PC-3 (cell line): ENCODE measurements at regions not wholly inside any gene's neighbourhood (a gene's known extent, or its start where the extent isn't known, plus 50 kb on each side); places are given as distances from the start of the nearest gene placed in this dataset.

Experiments
- ATAC-seq: fragments of 200-7000 bp; cut with Tn5 transposase; 2 replicates; pipeline ENCODE4 v1.9.1; 2020; ENCODE audit warnings: mild to moderate bottlenecking, moderate library complexity
- BruUV-seq: library from RNA; stranded (reverse); fragments of 400-500 nt; replicated peaks from 2 replicates; lab custom pipeline; 2021; lab: Mats Ljungman, UMichigan
- CTCF ChIA-PET: fragments of 300-600 bp; sonication (Branson Sonifier 250); formaldehyde crosslinking; loops from one replicate; lab custom pipeline; 2022; ENCODE audit warnings: antibody characterized with exemption; lab: Charles Lee
- POLR2A ChIA-PET: fragments of 300-600 bp; sonication (Branson Sonifier 250); formaldehyde crosslinking; loops from one replicate; lab custom pipeline; 2022; ENCODE audit warnings: antibody characterized with exemption; ENCODE audit not compliant: unreplicated experiment; lab: Charles Lee
- DNase-seq: peaks from one replicate; pipeline ENCODE4 v3.0.0-alpha.2; 2015
- H2AFZ ChIP-seq: fragments of 300-600 bp; sonication (generic); 2 replicates; pipeline ENCODE4 v1.6.0; 2016; ENCODE audit warnings: antibody characterized with exemption, low read length
- H3F3A ChIP-seq: fragments of 300-600 bp; sonication (generic); one replicate; pipeline ENCODE4 v1.6.0; 2017; ENCODE audit warnings: antibody characterized with exemption, low read length, control low read depth, mild to moderate bottlenecking; ENCODE audit not compliant: unreplicated experiment
- H3K27ac ChIP-seq: fragments of 300-600 bp; sonication (generic); 2 replicates; pipeline ENCODE4 v1.5.1; 2016; ENCODE audit warnings: mild to moderate bottlenecking, low read length
- H3K27me3 ChIP-seq: fragments of 300-600 bp; sonication (generic); 2 replicates; pipeline ENCODE4 v1.6.1; 2016; ENCODE audit warnings: low read length, mixed read lengths
- H3K36me3 ChIP-seq: fragments of 300-600 bp; sonication (generic); 2 replicates; pipeline ENCODE4 v1.6.1; 2016; ENCODE audit warnings: low read depth, mixed run types, low read length, mixed read lengths
- H3K4me1 ChIP-seq: fragments of 300-600 bp; sonication (generic); 2 replicates; pipeline ENCODE4 v1.5.1; 2016; ENCODE audit warnings: low read length; ENCODE audit not compliant: insufficient read depth
- H3K4me2 ChIP-seq: fragments of 300-600 bp; sonication (generic); 2 replicates; pipeline ENCODE4 v1.6.0; 2016; ENCODE audit warnings: low read length
- H3K4me3 ChIP-seq: fragments of 300-600 bp; sonication (generic); 2 replicates; pipeline ENCODE4 v1.5.1; 2016; ENCODE audit warnings: mild to moderate bottlenecking, low read length, mixed read lengths
- H3K79me2 ChIP-seq: fragments of 300-600 bp; sonication (generic); 2 replicates; pipeline ENCODE4 v1.6.1; 2017; ENCODE audit warnings: low read length, mixed read lengths
- H3K9ac ChIP-seq: fragments of 300-600 bp; sonication (generic); 2 replicates; pipeline ENCODE4 v1.6.0; 2016; ENCODE audit warnings: mild to moderate bottlenecking, low read length
- H3K9me2 ChIP-seq: fragments of 300-600 bp; sonication (generic); replicated peaks from 2 replicates; pipeline ENCODE4 v1.6.1; 2016; ENCODE audit warnings: mixed run types, low read length, mixed read lengths
- H3K9me3 ChIP-seq: fragments of 300-600 bp; sonication (generic); 2 replicates; pipeline ENCODE4 v1.6.1; 2016; ENCODE audit warnings: low read length, mixed read lengths
- H4K20me1 ChIP-seq: fragments of 300-600 bp; sonication (generic); 2 replicates; pipeline ENCODE4 v1.6.1; 2016; ENCODE audit warnings: low read length, mixed read lengths
- EZH2 ChIP-seq: fragments of 300-600 bp; sonication (generic); IDR thresholded peaks from one replicate; pipeline ENCODE4 v1.6.1; 2017; ENCODE audit warnings: antibody characterized with exemption, mild to moderate bottlenecking, low read length; ENCODE audit not compliant: unreplicated experiment
- EZH2phosphoT487 ChIP-seq: fragments of 300-600 bp; sonication (generic); IDR thresholded peaks from 2 replicates; pipeline ENCODE4 v1.6.1; 2018; ENCODE audit warnings: mild to moderate bottlenecking, antibody characterized with exemption, low read length, borderline replicate concordance
- intact Hi-C: fragments of 100-400 bp; cut with micrococcal nuclease; formaldehyde crosslinking; loops from 2 replicates; pipeline ENCODE4 v1.9.0; 2023
- TF ChIP-seq, protein P1 (sequence below): fragments of 300-600 bp; sonication (generic); conservative IDR thresholded peaks from 2 replicates; pipeline ENCODE4 v1.5.1; 2017; ENCODE audit warnings: antibody characterized with exemption, low read depth, mild to moderate bottlenecking, low read length

DNA sequence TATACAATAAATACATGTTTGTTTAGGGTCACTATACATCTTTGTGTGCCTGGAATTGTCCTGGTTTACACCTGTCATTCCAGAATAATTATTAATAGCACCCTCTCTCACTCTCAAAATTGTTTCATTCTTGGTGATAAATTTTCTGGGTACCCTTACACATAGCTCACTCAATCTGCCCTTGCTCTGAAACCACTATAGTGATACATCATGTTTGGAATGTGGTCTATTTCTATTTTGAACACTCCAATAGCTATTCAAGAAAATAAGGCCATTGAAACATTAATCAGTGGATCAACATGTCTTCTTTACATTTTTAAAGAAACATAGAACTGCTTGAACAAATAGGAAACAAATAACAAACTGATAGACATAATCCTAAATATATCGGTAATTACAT, 158.7 kb downstream of the ARRDC3 start:
- BruUV-seq = no TSS peak
- no peaks in the 10 kb centered on the region for H3K9me3 ChIP-seq
- CTCF ChIA-PET = no interaction called here

DNA sequence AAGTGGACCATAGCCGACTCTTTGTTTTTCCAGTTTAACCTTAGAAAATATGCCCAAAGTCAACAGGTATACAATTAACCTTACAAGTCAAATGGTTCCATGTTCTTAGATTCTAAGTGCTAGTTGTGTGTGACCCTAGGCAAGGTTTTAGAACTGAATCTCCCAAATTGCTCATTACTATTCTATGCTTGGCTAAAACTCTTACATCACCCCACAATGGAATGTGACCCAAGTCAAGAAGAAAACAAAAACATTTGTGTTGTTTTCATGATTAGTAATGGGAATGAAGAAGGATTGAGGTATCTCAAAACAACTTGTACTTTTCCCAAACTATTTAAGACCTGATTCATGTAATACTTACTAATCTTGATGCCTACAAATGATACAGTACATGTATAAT, 159.2 kb downstream of the ARRDC3 start:
- DNase-seq = no peak
- ATAC-seq = no peak
- peaks cover 5% of the 10 kb centered on the region for H3K4me1 ChIP-seq
- H3F3A ChIP-seq = no peaks in the 10 kb centered on the region
- H3K9me2 ChIP-seq = no peaks in the 10 kb centered on the region
- H4K20me1 ChIP-seq = no peaks in the 10 kb centered on the region
- H3K36me3 ChIP-seq = no peaks in the 10 kb centered on the region
- no peak overlapping the region for H2AFZ ChIP-seq
- H3K9me3 ChIP-seq = no peaks in the 10 kb centered on the region
- H3K79me2 ChIP-seq = no peaks in the 10 kb centered on the region
- TF ChIP-seq EZH2phosphoT487 (no peak), EZH2 (no peak)
- TF ChIP-seq, protein P1, sequence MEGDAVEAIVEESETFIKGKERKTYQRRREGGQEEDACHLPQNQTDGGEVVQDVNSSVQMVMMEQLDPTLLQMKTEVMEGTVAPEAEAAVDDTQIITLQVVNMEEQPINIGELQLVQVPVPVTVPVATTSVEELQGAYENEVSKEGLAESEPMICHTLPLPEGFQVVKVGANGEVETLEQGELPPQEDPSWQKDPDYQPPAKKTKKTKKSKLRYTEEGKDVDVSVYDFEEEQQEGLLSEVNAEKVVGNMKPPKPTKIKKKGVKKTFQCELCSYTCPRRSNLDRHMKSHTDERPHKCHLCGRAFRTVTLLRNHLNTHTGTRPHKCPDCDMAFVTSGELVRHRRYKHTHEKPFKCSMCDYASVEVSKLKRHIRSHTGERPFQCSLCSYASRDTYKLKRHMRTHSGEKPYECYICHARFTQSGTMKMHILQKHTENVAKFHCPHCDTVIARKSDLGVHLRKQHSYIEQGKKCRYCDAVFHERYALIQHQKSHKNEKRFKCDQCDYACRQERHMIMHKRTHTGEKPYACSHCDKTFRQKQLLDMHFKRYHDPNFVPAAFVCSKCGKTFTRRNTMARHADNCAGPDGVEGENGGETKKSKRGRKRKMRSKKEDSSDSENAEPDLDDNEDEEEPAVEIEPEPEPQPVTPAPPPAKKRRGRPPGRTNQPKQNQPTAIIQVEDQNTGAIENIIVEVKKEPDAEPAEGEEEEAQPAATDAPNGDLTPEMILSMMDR = no peak
- no peak overlapping the region for H3K27ac ChIP-seq
- BruUV-seq = no TSS peak
- CTCF ChIA-PET = no interaction called here
- H3K4me3 ChIP-seq = no peak overlapping the region
- no peak overlapping the region for H3K9ac ChIP-seq
- no peak overlapping the region for H3K4me2 ChIP-seq
- intact Hi-C loops = no loop called here
- no peaks in the 10 kb centered on the region for H3K27me3 ChIP-seq
- POLR2A ChIA-PET = no interaction called here

More for the DNA sequence above, 158.7 kb downstream of the ARRDC3 start:
- no peak for DNase-seq
- Histone ChIP-seq H3K9me2 (no peaks in the 10 kb centered on the region), H4K20me1 (no peaks in the 10 kb centered on the region), H2AFZ (no peak overlapping the region), H3F3A (no peaks in the 10 kb centered on the region), H3K9ac (no peak overlapping the region), H3K4me2 (no peak overlapping the region), H3K36me3 (no peaks in the 10 kb centered on the region), H3K79me2 (no peaks in the 10 kb centered on the region), H3K27me3 (no peaks in the 10 kb centered on the region), H3K27ac (no peak overlapping the region), H3K4me3 (no peak overlapping the region), H3K4me1 (no peaks in the 10 kb centered on the region; the same call in 1 of the 2 replicates)
- TF ChIP-seq, protein P1 = no peak
- TF ChIP-seq EZH2phosphoT487 = no peak
- intact Hi-C loops = no loop called here
- POLR2A ChIA-PET = no interaction called here
- ATAC-seq = no peak

DNA sequence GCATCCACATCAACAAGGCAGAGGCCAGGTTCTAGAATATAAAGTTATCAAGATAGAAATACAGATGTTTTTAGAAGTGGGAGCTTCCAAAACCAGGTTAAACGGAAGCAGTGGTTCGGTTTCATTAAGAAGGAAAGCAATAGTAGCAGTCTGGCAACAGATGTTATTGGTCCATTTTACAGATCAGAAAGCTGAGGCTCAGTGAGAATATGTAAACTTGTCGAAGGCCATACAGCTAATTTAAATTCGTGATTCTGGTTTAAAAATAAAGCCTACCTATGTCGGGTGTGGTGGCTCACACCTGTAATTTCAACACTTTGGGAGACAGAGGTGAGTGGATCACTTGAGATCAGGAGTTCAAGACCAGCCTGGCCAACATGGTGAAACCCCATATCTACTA, 160.6 kb downstream of the ARRDC3 start:
- no peak overlapping the region for H3K9ac ChIP-seq
- CTCF ChIA-PET = no interaction called here
- no peak overlapping the region for H3K4me2 ChIP-seq

More for the DNA sequence above, 160.6 kb downstream of the ARRDC3 start:
- intact Hi-C loops = no loop called here
- Histone ChIP-seq H3K9me3 (no peaks in the 10 kb centered on the region), H3K27ac (no peak overlapping the region), H3F3A (no peaks in the 10 kb centered on the region), H3K4me3 (no peak overlapping the region), H3K9me2 (no peaks in the 10 kb centered on the region), H3K27me3 (no peaks in the 10 kb centered on the region), H3K36me3 (no peaks in the 10 kb centered on the region), H2AFZ (no peak overlapping the region), H3K79me2 (no peaks in the 10 kb centered on the region), H4K20me1 (no peaks in the 10 kb centered on the region), H3K4me1 (peaks cover 12% of the 10 kb centered on the region)
- BruUV-seq = no TSS peak
- TF ChIP-seq EZH2 (no peak), EZH2phosphoT487 (no peak)
- TF ChIP-seq, protein P1 = no peak
- ATAC-seq (no peak), DNase-seq (no peak)
- POLR2A ChIA-PET = interaction anchor here (0.6 kb wide), 1 partner anchor 10 kb away, joined by 3 read pairs; no protein-coding TSS in a partner anchor
